ENCODE measurements at regions not wholly inside any gene's neighbourhood (a gene's known extent, or its start where the extent isn't known, plus 50 kb on each side); places are given as distances from the start of the nearest gene placed in this dataset.

DNA sequence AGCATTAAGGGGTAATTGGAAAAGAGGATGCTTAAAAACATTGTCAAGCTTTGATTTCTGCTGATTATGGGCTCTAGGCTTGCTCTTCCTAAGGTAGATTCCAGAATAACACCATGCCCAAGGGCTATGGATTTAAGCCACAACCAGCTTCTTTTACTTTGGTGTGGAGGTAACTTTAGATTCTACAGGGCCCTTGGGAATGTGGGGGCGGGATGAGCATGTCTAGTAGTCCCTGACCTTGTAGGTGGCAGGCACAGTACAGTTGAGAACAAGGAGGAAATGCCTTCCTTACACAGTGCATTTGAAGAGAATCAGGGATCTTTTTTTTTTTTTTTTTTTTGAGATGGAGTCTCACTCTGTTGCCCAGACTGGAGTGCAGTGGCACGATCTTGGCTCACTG, 364.2 kb downstream of the NYAP2 start:
- TF ChIP-seq, protein P1, sequence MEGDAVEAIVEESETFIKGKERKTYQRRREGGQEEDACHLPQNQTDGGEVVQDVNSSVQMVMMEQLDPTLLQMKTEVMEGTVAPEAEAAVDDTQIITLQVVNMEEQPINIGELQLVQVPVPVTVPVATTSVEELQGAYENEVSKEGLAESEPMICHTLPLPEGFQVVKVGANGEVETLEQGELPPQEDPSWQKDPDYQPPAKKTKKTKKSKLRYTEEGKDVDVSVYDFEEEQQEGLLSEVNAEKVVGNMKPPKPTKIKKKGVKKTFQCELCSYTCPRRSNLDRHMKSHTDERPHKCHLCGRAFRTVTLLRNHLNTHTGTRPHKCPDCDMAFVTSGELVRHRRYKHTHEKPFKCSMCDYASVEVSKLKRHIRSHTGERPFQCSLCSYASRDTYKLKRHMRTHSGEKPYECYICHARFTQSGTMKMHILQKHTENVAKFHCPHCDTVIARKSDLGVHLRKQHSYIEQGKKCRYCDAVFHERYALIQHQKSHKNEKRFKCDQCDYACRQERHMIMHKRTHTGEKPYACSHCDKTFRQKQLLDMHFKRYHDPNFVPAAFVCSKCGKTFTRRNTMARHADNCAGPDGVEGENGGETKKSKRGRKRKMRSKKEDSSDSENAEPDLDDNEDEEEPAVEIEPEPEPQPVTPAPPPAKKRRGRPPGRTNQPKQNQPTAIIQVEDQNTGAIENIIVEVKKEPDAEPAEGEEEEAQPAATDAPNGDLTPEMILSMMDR (conservative IDR thresholded peaks at IDR 0.05; ENCODE audit: low read depth in 2 of 2), result no peak
- TF ChIP-seq ZNF114 (CRISPR knock-in tag; IDR thresholded peaks at IDR 0.05) (no peak), EZH2 (IDR thresholded peaks at IDR 0.05; ENCODE audit: low read depth, unreplicated experiment) (no peak), CREB1 (CRISPR knock-in tag; IDR thresholded peaks at IDR 0.05; ENCODE audit: low read depth) (no peak), POLR2AphosphoS5 (IDR thresholded peaks at IDR 0.05; ENCODE audit: low read depth) (no peak)
